Neural cell (in vitro differentiated cells): ENCODE measurements at regions not wholly inside any gene's neighbourhood (a gene's known extent, or its start where the extent isn't known, plus 50 kb on each side); places are given as distances from the start of the nearest gene placed in this dataset.
A peak's percentile ranks its signal among the peaks of the same experiment; 100 is the strongest.

Source experiments
- H2AFZ ChIP-seq: fragments of 200-600, 300-800 bp; sonication (generic), shearing (Covaris generic); 2 replicates; pipeline ENCODE4 v1.6.0; 2014; ENCODE audit warnings: low read depth, mild to moderate bottlenecking, antibody characterized with exemption, low read length, moderate library complexity
- H3F3A ChIP-seq: fragments of 200-600 bp; shearing (Covaris generic); 2 replicates; pipeline ENCODE4 v1.6.1; 2016; ENCODE audit warnings: mild to moderate bottlenecking, moderate library complexity, mixed read lengths, antibody characterized with exemption, low read length; ENCODE audit not compliant: insufficient read depth, poor library complexity, severe bottlenecking
- H3K27ac ChIP-seq: fragments of 200-600, 300-800 bp; sonication (generic), shearing (Covaris generic); 2 replicates; pipeline ENCODE4 v1.5.1; 2014; ENCODE audit warnings: mild to moderate bottlenecking, low read length, moderate library complexity
- H3K27me3 ChIP-seq: fragments of 300-800, 200-600 bp; sonication (generic), shearing (Covaris generic); 2 replicates; pipeline ENCODE4 v1.6.0; 2014; ENCODE audit warnings: mild to moderate bottlenecking, low read depth, low read length, moderate library complexity; ENCODE audit not compliant: insufficient read depth
- H3K36me3 ChIP-seq: fragments of 300-800, 200-600 bp; sonication (generic), shearing (Covaris generic); 2 replicates; pipeline ENCODE4 v1.5.1; 2014; ENCODE audit warnings: mild to moderate bottlenecking, antibody characterized with exemption, low read length, moderate library complexity; ENCODE audit not compliant: insufficient read depth
- H3K4me2 ChIP-seq: fragments of 300-800, 200-600 bp; sonication (generic), shearing (Covaris generic); 2 replicates; pipeline ENCODE4 v1.6.0; 2014; ENCODE audit warnings: mild to moderate bottlenecking, low read length
- H3K4me3 ChIP-seq: fragments of 300-800, 200-600 bp; sonication (generic), shearing (Covaris generic); 2 replicates; pipeline ENCODE4 v1.5.1; 2014; ENCODE audit warnings: mild to moderate bottlenecking, low read length, moderate library complexity
- H3K79me2 ChIP-seq: fragments of 200-600 bp; shearing (Covaris generic); replicated peaks from 2 replicates; pipeline ENCODE4 v1.6.0; 2014; ENCODE audit warnings: mild to moderate bottlenecking, low read length, moderate library complexity; ENCODE audit not compliant: insufficient read depth
- H3K9ac ChIP-seq: fragments of 300-800, 200-600 bp; sonication (generic), shearing (Covaris generic); 2 replicates; pipeline ENCODE4 v1.6.1; 2016; ENCODE audit warnings: mild to moderate bottlenecking, low read length, mixed read lengths
- H3K9me2 ChIP-seq: fragments of 200-600 bp; shearing (Covaris generic); 2 replicates; pipeline ENCODE4 v1.6.1; 2016; ENCODE audit warnings: mild to moderate bottlenecking, low read length, mixed read lengths; ENCODE audit not compliant: insufficient read depth
- H3K9me3 ChIP-seq: fragments of 200-600, 300-800 bp; sonication (generic), shearing (Covaris generic); 2 replicates; pipeline ENCODE4 v1.6.1; 2016; ENCODE audit warnings: mild to moderate bottlenecking, mixed run types, low read length, moderate library complexity, mixed read lengths
- H4K20me1 ChIP-seq: fragments of 200-600 bp; shearing (Covaris generic); 2 replicates; pipeline ENCODE4 v1.6.1; 2016; ENCODE audit warnings: mild to moderate bottlenecking, mixed run types; ENCODE audit not compliant: insufficient read depth
- CTCF ChIP-seq: fragments of 450-650 bp; IDR thresholded peaks from 2 replicates; pipeline ENCODE4 v1.5.1; 2014; ENCODE audit warnings: antibody characterized with exemption, mild to moderate bottlenecking, moderate library complexity; ENCODE audit not compliant: poor library complexity, severe bottlenecking
- EP300 ChIP-seq: fragments of 450-650 bp; conservative IDR thresholded peaks from 2 replicates; pipeline ENCODE4 v1.6.1; 2014; ENCODE audit warnings: antibody characterized with exemption, mild to moderate bottlenecking, moderate library complexity; ENCODE audit not compliant: poor library complexity, severe bottlenecking
- EZH2 ChIP-seq: fragments of 200-600, 300-800 bp; shearing (Covaris generic), sonication (generic); IDR thresholded peaks from 2 replicates; pipeline ENCODE4 v1.6.1; 2014; ENCODE audit warnings: antibody characterized with exemption, low read length, borderline replicate concordance, mild to moderate bottlenecking; ENCODE audit not compliant: insufficient read depth, poor library complexity, severe bottlenecking
- MXI1 ChIP-seq: fragments of 450-650 bp; conservative IDR thresholded peaks from 2 replicates; pipeline ENCODE4 v1.6.1; 2014; ENCODE audit warnings: antibody characterized with exemption, mild to moderate bottlenecking; ENCODE audit not compliant: poor library complexity, severe bottlenecking
- POLR2AphosphoS5 ChIP-seq: IDR thresholded peaks from 2 replicates; pipeline ENCODE4 v1.6.1; 2012
- RAD21 ChIP-seq: fragments of 450-650 bp; conservative IDR thresholded peaks from 2 replicates; pipeline ENCODE4 v1.6.1; 2014; ENCODE audit warnings: antibody characterized with exemption, mild to moderate bottlenecking, moderate library complexity
- SMC3 ChIP-seq: fragments of 450-650 bp; conservative IDR thresholded peaks from 2 replicates; pipeline ENCODE4 v1.6.1; 2014; ENCODE audit warnings: antibody characterized with exemption, mild to moderate bottlenecking, moderate library complexity; ENCODE audit not compliant: poor library complexity
- TAF1 ChIP-seq: IDR thresholded peaks from 2 replicates; pipeline ENCODE4 v1.6.1; 2012; ENCODE audit warnings: low read depth
- TF ChIP-seq, protein P1 (sequence below): IDR thresholded peaks from 2 replicates; pipeline ENCODE4 v1.6.1; 2012; ENCODE audit warnings: borderline replicate concordance

- H3K9me3 ChIP-seq: no peaks in the 10 kb centered on the region
Observed at GRCh38 chr12:91356405-91356804, 173.8 kb upstream of the DCN start.

DNA sequence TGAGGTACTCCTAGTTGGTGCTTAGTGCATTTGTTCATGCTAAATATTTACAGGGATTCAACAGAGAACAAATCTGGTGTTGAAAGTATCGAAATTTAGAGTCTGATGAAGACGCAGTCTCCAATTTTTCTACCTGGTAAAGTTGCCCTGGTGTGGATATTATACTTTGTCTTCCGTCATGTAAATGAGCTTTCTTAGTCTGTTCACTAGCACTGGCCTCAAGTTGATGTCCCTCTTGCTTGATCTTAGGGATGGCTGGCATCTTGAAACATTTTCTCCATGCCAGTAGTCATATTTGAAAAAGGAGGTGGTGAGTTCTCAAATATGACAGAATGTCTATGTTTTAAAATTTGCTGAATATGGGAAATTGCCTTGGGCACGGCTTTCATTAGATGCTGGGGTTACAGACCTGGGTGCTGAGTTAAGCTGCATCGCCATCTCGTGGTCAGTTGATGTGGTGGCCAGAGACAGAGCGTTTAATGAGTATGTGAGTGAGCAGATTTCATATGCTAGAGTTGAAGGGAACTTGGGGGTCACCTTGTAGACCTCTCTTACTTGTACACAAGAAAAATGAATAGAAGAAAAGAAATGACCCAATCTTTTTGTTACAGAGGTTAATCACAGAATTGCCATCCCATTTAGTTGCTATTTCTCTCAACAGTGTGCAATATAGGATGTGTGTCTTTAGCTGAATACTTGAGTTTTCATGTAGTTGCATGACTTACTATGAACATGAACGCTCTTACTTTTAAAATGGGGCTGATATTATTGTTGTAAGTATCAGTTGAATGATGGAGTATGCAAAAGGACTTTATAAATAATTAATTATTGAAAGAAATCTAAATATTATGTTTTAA is 172.8 kb upstream of the DCN start:
- H3K9me2 ChIP-seq: no peaks in the 10 kb centered on the region
- no peaks in the 10 kb centered on the region for H3K79me2 ChIP-seq
- H3K4me2 ChIP-seq: no peak overlapping the region
- no peaks in the 10 kb centered on the region for H3F3A ChIP-seq
- no peaks in the 10 kb centered on the region for H3K9me3 ChIP-seq
- TF ChIP-seq SMC3 (peak; percentile 86), TAF1 (no peak), RAD21 (peak; percentile 88), CTCF (peak; percentile 84)
- TF ChIP-seq, protein P1, sequence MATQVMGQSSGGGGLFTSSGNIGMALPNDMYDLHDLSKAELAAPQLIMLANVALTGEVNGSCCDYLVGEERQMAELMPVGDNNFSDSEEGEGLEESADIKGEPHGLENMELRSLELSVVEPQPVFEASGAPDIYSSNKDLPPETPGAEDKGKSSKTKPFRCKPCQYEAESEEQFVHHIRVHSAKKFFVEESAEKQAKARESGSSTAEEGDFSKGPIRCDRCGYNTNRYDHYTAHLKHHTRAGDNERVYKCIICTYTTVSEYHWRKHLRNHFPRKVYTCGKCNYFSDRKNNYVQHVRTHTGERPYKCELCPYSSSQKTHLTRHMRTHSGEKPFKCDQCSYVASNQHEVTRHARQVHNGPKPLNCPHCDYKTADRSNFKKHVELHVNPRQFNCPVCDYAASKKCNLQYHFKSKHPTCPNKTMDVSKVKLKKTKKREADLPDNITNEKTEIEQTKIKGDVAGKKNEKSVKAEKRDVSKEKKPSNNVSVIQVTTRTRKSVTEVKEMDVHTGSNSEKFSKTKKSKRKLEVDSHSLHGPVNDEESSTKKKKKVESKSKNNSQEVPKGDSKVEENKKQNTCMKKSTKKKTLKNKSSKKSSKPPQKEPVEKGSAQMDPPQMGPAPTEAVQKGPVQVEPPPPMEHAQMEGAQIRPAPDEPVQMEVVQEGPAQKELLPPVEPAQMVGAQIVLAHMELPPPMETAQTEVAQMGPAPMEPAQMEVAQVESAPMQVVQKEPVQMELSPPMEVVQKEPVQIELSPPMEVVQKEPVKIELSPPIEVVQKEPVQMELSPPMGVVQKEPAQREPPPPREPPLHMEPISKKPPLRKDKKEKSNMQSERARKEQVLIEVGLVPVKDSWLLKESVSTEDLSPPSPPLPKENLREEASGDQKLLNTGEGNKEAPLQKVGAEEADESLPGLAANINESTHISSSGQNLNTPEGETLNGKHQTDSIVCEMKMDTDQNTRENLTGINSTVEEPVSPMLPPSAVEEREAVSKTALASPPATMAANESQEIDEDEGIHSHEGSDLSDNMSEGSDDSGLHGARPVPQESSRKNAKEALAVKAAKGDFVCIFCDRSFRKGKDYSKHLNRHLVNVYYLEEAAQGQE: no peak
- no peaks in the 10 kb centered on the region for H3K36me3 ChIP-seq
- no peak overlapping the region for H3K9ac ChIP-seq
- no peaks in the 10 kb centered on the region for H3K27me3 ChIP-seq
- no peak overlapping the region for H3K4me3 ChIP-seq
- no peaks in the 10 kb centered on the region for H4K20me1 ChIP-seq
- no peak overlapping the region for H3K27ac ChIP-seq
- H2AFZ ChIP-seq: no peak overlapping the region

More at GRCh38 chr12:91356405-91356804, 173.8 kb upstream of the DCN start:
- Histone ChIP-seq H2AFZ (no peak overlapping the region), H3K27ac (peak overlapping the region; percentile 77), H3K9me2 (no peaks in the 10 kb centered on the region), H3K4me3 (peak overlapping the region; percentile 41), H3K36me3 (no peaks in the 10 kb centered on the region), H4K20me1 (no peaks in the 10 kb centered on the region), H3K9ac (no peak overlapping the region), H3F3A (no peaks in the 10 kb centered on the region), H3K27me3 (no peaks in the 10 kb centered on the region), H3K79me2 (no peaks in the 10 kb centered on the region), H3K4me2 (peak overlapping the region; percentile 61)
- TF ChIP-seq, protein P1: no peak
- TF ChIP-seq EZH2: no peak
- no peak for TF ChIP-seq RAD21
- no peak for TF ChIP-seq EP300
- TF ChIP-seq SMC3: no peak
- TF ChIP-seq CTCF: no peak
- TF ChIP-seq POLR2AphosphoS5: no peak
- TF ChIP-seq TAF1: no peak
- TF ChIP-seq MXI1: no peak
